ENCODE measurements at regions not wholly inside any gene's neighbourhood (a gene's known extent, or its start where the extent isn't known, plus 50 kb on each side); places are given as distances from the start of the nearest gene placed in this dataset.

GRCh38 chrX:123084797-123085196, 99.3 kb upstream of the GRIA3 start:
- no peak overlapping the region for H3K27ac ChIP-seq (ENCODE audit: low read depth in 1 of 2, low read length in 2 of 2)
- no peak overlapping the region for H3K4me3 ChIP-seq (ENCODE audit: low read depth in 1 of 3, low read length in 3 of 3)
- peaks cover 0 to 27% (median 19%) of the 10 kb centered on the region in 4 donors for H3K4me1 ChIP-seq (ENCODE audit: control insufficient read depth in 4 of 4, insufficient read depth in 4 of 4, low read length in 3 of 4)
- WGBS = 91% methylated on average over 2 of the region's 2 CpGs
- H3K9ac ChIP-seq (ENCODE audit: low read depth in 1 of 2, low read length in 2 of 2) = no peak overlapping the region
- no peaks in the 10 kb centered on the region for H3K27me3 ChIP-seq (ENCODE audit: control insufficient read depth in 4 of 4, insufficient read depth in 4 of 4, low read length in 3 of 4)
- H3K36me3 ChIP-seq (ENCODE audit: control insufficient read depth in 4 of 4, insufficient read depth in 3 of 4, low read depth in 1 of 4, low read length in 3 of 4) = no peaks in the 10 kb centered on the region
- peaks cover 0 to 2% (median 0%) of the 10 kb centered on the region in 4 donors for H3K9me3 ChIP-seq (ENCODE audit: control insufficient read depth in 4 of 4, low read length in 3 of 4)
- TF ChIP-seq JUND (IDR thresholded peaks at IDR 0.05) (no peak), NR2F2 (IDR thresholded peaks at IDR 0.05) (no peak), FOXA1 (IDR thresholded peaks at IDR 0.05) (no peak), EGR1 (IDR thresholded peaks at IDR 0.05; ENCODE audit: low read depth in 2 of 2) (no peak), MAX (IDR thresholded peaks at IDR 0.05) (no peak), RAD21 (IDR thresholded peaks at IDR 0.05) (no peak)
- DNase-seq (ENCODE audit: low spot score) = no peak

DNA sequence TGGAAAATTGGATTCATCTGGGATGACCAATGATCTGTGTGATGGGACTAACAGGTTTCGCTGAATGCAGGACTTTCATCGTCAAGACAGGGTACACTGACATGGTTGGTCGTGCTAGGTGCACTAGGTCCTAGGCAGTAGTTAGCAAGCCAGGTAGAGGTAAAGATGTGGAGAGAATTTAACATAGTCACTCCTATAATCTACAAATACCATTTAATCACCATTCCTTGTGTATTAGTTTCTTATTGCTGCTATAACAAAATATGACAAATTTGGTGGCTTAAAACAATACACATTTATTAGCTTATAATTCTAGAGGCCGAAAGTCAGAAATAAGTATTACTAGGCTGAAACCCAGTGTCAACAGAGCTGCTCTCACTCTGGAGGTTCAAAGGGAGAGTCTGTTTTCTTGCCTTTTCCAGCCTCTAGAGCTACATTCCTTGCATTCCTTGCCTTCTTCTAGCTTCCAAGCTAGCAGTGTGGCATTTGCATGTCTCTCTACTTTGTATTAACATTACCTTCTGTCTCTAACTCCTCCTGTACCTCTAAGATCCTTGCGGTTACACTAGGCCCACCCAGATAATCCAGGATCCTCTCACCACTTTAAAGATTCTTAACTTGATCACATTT, 98.7 kb upstream of the GRIA3 start:
- Histone ChIP-seq H3K4me1 (ENCODE audit: control insufficient read depth in 4 of 4, insufficient read depth in 4 of 4, low read length in 3 of 4) (peaks cover 0 to 24% (median 16%) of the 10 kb centered on the region in 4 donors), H3K4me3 (ENCODE audit: low read depth in 1 of 3, low read length in 3 of 3) (no peak overlapping the region), H3K27me3 (ENCODE audit: control insufficient read depth in 4 of 4, insufficient read depth in 4 of 4, low read length in 3 of 4) (no peaks in the 10 kb centered on the region), H3K9me3 (ENCODE audit: control insufficient read depth in 4 of 4, low read length in 3 of 4) (peaks cover 0 to 2% (median 0%) of the 10 kb centered on the region in 4 donors), H3K9ac (ENCODE audit: low read depth in 1 of 2, low read length in 2 of 2) (no peak overlapping the region), H3K36me3 (ENCODE audit: control insufficient read depth in 4 of 4, insufficient read depth in 3 of 4, low read depth in 1 of 4, low read length in 3 of 4) (no peaks in the 10 kb centered on the region), H3K27ac (ENCODE audit: low read depth in 1 of 2, low read length in 2 of 2) (no peak overlapping the region)
- no peak for TF ChIP-seq MAX (IDR thresholded peaks at IDR 0.05)
- DNase-seq (ENCODE audit: low spot score) = no peak
- 94% methylated on average over 5 of the region's 5 CpGs for WGBS

- Histone ChIP-seq H3K27ac (ENCODE audit: low read depth in 1 of 2, low read length in 2 of 2) (peak overlapping the region in 1 of 2 donors; percentile 32), H3K4me1 (ENCODE audit: control insufficient read depth in 4 of 4, insufficient read depth in 4 of 4, low read length in 3 of 4) (peaks cover 0 to 24% (median 16%) of the 10 kb centered on the region in 4 donors), H3K4me3 (ENCODE audit: low read depth in 1 of 3, low read length in 3 of 3) (no peak overlapping the region), H3K9ac (ENCODE audit: low read depth in 1 of 2, low read length in 2 of 2) (no peak overlapping the region), H3K36me3 (ENCODE audit: control insufficient read depth in 4 of 4, insufficient read depth in 3 of 4, low read depth in 1 of 4, low read length in 3 of 4) (no peaks in the 10 kb centered on the region), H3K27me3 (ENCODE audit: control insufficient read depth in 4 of 4, insufficient read depth in 4 of 4, low read length in 3 of 4) (no peaks in the 10 kb centered on the region), H3K9me3 (ENCODE audit: control insufficient read depth in 4 of 4, low read length in 3 of 4) (peaks cover 0 to 2% (median 0%) of the 10 kb centered on the region in 4 donors)
- no peak for DNase-seq (ENCODE audit: low spot score)
- no peak for TF ChIP-seq YY1 (IDR thresholded peaks at IDR 0.05)
- no peak for TF ChIP-seq FOXA2 (IDR thresholded peaks at IDR 0.05)
- TF ChIP-seq EGR1 (IDR thresholded peaks at IDR 0.05; ENCODE audit: low read depth in 2 of 2) = no peak
- TF ChIP-seq, protein P1, sequence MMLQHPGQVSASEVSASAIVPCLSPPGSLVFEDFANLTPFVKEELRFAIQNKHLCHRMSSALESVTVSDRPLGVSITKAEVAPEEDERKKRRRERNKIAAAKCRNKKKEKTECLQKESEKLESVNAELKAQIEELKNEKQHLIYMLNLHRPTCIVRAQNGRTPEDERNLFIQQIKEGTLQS (IDR thresholded peaks at IDR 0.05) = no peak
- TF ChIP-seq FOXA1 (IDR thresholded peaks at IDR 0.05) = no peak
- TF ChIP-seq, protein P2, sequence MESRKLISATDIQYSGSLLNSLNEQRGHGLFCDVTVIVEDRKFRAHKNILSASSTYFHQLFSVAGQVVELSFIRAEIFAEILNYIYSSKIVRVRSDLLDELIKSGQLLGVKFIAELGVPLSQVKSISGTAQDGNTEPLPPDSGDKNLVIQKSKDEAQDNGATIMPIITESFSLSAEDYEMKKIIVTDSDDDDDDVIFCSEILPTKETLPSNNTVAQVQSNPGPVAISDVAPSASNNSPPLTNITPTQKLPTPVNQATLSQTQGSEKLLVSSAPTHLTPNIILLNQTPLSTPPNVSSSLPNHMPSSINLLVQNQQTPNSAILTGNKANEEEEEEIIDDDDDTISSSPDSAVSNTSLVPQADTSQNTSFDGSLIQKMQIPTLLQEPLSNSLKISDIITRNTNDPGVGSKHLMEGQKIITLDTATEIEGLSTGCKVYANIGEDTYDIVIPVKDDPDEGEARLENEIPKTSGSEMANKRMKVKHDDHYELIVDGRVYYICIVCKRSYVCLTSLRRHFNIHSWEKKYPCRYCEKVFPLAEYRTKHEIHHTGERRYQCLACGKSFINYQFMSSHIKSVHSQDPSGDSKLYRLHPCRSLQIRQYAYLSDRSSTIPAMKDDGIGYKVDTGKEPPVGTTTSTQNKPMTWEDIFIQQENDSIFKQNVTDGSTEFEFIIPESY (IDR thresholded peaks at IDR 0.05) = no peak
- no peak for TF ChIP-seq GABPA (IDR thresholded peaks at IDR 0.05 in 1 of 2, conservative IDR thresholded peaks at IDR 0.05 in 1 of 2)
- no peak for TF ChIP-seq MAX (IDR thresholded peaks at IDR 0.05)
- TF ChIP-seq RAD21 (IDR thresholded peaks at IDR 0.05) = no peak
- no peak for TF ChIP-seq NR2F2 (IDR thresholded peaks at IDR 0.05)
- no peak for TF ChIP-seq HNF4A (conservative IDR thresholded peaks at IDR 0.05)
- no peak for TF ChIP-seq JUND (IDR thresholded peaks at IDR 0.05)
- no peak for TF ChIP-seq TAF1 (conservative IDR thresholded peaks at IDR 0.05)
- TF ChIP-seq HNF4G (IDR thresholded peaks at IDR 0.05) = no peak
- TF ChIP-seq SP1 (IDR thresholded peaks at IDR 0.05) = no peak
- TF ChIP-seq CTCF (IDR thresholded peaks at IDR 0.05; ENCODE audit: low read depth, low read length, missing input control) = no peak
- no peak for TF ChIP-seq RXRA (IDR thresholded peaks at IDR 0.05)
- TF ChIP-seq, protein P3, sequence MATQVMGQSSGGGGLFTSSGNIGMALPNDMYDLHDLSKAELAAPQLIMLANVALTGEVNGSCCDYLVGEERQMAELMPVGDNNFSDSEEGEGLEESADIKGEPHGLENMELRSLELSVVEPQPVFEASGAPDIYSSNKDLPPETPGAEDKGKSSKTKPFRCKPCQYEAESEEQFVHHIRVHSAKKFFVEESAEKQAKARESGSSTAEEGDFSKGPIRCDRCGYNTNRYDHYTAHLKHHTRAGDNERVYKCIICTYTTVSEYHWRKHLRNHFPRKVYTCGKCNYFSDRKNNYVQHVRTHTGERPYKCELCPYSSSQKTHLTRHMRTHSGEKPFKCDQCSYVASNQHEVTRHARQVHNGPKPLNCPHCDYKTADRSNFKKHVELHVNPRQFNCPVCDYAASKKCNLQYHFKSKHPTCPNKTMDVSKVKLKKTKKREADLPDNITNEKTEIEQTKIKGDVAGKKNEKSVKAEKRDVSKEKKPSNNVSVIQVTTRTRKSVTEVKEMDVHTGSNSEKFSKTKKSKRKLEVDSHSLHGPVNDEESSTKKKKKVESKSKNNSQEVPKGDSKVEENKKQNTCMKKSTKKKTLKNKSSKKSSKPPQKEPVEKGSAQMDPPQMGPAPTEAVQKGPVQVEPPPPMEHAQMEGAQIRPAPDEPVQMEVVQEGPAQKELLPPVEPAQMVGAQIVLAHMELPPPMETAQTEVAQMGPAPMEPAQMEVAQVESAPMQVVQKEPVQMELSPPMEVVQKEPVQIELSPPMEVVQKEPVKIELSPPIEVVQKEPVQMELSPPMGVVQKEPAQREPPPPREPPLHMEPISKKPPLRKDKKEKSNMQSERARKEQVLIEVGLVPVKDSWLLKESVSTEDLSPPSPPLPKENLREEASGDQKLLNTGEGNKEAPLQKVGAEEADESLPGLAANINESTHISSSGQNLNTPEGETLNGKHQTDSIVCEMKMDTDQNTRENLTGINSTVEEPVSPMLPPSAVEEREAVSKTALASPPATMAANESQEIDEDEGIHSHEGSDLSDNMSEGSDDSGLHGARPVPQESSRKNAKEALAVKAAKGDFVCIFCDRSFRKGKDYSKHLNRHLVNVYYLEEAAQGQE (IDR thresholded peaks at IDR 0.05) = no peak
- 62% methylated on average over 2 of the region's 2 CpGs for WGBS
Measured at GRCh38 chrX:123086768-123087167, 97.3 kb upstream of the GRIA3 start.
